GM18858 (cell line): ENCODE measurements at regions not wholly inside any gene's neighbourhood (a gene's known extent, or its start where the extent isn't known, plus 50 kb on each side); places are given as distances from the start of the nearest gene placed in this dataset.

ENCODE experiments used
- ATAC-seq: cut with Tn5 transposase; IDR thresholded peaks from one replicate; pipeline ENCODE4 v1.9.1; 2021; ENCODE audit not compliant: unreplicated experiment

DNA sequence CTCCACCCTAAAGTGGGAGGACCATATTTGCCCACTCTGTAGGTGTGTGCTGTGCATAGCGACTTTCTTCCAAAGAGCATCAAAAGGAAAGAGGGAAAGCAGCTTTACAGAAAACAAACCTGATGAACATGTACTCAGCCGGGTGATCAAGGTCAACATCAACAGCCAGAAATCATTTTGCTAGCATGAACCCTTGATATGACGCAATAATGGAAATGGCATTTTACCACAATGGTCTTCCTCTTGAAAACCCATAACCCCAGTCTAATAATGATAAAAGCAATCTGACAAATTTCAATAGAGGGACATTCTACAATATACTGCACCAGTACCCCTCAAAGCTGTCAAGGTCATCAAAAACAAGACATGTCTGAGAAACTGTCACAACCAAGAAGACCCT lies 350.2 kb downstream of the FBXO15 start:
- ATAC-seq, result no peak

DNA sequence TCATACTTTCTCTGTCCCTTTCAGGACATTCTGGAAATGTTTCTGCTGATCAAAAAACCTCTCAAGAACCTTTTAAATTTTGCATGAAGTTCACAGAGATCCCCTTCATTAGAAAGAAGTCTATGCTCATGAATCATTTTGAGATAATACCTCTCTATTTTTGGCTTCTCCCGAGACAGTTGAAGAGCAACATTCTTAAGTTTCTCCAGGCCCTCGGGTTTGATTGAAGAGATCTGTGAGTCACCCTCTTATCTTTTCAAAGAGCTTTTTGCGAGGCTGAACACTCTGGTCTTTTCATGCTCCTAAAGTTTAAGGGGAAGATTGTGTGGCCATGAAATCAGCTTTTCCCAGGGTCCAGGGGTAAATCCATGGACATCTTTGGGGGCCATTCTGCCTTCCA lies 354.2 kb downstream of the FBXO15 start:
- ATAC-seq, result no peak

DNA sequence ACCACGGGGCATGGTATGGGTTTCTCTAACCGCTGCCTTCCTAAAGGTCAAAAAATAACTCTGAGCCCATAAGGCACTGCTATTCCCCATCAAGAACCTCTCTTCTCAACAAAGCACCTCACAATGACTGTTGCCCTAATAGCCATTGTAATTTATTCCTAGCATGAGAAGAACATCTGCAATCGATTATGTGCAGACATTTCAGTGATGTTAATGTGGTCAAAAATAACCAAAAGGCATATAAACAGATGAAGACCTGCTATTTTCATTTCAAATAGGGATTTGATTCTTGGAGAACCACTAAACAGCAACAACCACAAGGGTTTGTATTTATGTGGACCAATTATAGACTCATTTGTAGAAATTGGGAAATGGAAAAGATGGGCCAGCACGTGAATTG lies 356.6 kb downstream of the FBXO15 start:
- no peak for ATAC-seq

DNA sequence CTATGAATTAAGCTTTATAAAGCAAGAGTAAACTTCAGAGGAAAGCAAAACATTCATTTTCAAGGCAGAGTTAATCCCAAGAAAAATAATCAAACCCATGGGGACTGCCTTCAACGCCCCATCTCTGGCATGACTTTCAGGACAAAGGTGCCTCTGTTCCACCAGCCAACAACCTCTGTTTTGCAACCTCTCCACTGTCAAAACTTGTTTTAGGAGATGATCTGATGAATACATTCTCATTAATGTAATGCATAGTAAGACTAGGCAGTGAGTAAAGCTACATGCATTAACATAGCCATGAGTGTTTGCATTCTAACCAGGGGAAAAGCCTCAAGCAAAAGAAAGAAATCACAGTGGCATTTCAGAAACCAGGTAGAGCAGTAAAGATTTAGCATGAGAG lies 357.0 kb downstream of the FBXO15 start:
- ATAC-seq, result no peak

DNA sequence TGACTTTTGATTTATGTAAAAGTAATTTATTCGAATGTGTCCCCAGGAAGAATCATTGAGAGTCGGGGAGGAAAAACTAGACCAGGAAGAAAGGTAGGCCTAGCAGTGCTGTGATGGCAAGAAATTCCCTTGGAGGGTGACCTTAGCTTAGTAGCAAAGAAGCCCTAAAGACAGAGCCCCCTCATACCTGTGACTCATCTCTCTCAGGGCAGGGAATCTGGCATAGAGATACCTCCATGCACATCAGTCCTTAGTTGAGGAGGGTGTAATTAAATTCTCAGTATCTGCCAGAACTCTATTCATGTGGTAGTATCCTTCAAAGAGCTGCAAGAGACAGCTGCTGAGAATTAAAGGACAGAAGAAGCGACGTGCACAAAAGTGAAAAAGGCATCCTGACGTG lies 360.3 kb downstream of the FBXO15 start:
- no peak for ATAC-seq

DNA sequence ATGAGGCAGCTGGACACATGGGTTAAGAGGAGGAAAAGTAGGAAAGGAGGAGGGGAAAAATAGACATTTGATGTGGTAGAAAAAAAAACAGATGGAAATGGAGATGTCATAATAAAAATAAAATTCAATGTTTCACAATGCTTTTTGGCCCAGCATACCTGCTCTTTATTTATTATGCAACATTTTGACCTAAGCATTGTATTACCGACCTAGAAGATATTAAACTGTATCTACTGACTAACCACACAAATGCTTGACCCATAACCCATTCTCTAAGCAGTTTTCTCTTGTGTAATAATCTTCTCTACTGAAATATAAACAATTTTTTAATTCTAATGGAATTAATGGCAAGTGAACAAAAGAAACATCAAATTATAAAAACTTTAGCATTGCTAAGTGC lies 362.3 kb downstream of the FBXO15 start:
- no peak for ATAC-seq

DNA sequence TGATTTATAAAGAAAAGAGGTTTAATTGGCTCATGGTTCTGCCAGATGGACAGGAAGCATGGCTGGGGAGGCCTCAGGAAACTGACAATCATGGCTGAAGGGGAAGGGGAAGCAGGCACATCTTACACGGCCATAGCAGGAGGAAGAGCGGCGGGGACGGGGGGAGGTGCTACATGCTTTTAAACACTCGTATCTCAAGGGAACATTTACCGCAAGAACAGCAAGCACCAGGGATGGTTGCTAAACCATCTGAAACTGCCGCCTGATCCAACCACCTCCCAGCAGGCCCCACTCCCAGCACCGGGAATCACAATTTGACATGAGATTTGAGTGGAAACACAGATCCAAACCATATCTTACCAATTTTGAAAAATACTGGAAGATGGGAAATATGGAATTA lies 362.8 kb downstream of the FBXO15 start:
- no peak for ATAC-seq

DNA sequence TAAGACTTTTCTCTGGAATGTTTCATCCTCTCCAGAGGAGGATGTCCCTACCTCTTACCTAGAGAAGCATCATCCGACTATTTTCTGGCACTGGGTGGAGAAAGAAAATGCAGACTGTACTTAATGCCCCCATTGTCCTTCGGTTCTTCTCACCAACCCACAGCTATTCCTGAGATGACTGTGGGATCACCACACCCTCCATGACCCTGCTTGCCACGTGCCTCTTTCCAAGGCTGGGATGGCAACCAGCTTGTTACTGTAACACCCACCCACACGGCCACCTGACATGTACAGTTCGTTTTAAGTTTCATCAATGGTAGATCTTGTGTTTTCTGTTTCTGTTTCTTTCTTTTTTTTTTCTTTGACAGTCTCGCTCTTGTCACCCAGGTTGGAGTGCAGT lies 365.2 kb downstream of the FBXO15 start:
- ATAC-seq, result no peak

DNA sequence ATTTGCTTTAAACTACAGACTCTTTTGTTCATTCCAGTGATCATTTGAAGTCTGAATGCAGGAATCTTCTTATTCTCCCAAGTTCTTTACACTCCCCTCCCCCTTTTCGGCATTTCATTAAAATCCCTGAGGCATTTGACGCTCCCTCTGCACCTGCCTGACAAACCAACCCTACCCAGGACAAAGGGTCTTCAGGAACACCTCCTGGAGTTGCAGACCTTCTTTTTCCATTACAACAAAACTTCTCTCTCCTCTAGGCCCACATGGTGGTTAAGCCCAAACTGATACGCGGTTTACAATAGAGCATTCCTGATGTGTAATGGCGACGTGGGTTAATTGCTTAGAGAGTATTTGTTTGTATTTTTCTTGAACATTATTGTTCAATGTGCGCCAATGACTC lies 367.4 kb downstream of the FBXO15 start:
- no peak for ATAC-seq

DNA sequence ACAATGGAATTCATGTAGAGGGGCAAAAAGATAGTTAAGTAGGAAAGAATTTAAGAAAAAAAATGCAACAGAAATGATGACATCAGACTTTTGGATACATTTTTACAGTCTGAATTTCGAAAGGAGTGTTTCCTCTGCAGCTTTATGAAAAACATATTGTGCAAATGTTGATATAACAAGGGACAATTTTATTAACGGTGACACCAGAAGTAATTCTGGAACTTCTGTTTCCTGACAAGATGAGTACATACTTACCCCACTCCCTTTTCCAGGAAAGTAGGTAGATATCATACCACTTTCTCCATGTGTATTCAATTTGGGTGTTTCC lies 369.6 kb downstream of the FBXO15 start:
- ATAC-seq, result no peak

DNA sequence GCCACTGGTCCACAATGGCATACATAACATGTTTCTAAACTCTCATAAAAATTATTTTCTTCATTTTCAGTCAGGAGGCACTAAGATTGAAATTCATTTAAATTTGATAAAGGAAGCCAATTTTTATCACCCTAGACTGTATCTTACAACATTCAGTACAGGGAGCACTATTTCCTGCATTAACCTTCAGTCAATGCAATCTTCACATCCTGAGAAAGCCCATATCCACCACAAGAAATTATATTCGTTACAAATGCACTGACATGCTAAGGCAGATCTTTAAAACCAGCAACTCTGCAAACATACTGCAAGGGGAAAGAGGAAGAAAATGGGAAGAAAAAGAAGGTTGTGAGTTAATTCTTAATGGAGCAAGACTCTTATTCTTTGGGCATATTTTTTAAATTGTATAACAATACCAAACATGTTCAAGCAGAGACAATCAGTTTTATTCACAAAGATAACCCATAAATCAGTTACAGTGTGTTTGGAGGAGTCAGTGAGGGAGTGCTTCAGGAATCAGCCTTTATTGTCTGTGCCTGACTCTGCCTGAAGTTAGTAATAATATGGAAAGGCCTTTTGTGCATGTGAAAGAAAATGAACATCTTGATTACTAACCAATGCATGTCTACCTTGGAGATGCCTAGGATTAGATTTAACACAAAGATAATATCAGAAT lies 370.1 kb downstream of the FBXO15 start:
- ATAC-seq, result no peak

DNA sequence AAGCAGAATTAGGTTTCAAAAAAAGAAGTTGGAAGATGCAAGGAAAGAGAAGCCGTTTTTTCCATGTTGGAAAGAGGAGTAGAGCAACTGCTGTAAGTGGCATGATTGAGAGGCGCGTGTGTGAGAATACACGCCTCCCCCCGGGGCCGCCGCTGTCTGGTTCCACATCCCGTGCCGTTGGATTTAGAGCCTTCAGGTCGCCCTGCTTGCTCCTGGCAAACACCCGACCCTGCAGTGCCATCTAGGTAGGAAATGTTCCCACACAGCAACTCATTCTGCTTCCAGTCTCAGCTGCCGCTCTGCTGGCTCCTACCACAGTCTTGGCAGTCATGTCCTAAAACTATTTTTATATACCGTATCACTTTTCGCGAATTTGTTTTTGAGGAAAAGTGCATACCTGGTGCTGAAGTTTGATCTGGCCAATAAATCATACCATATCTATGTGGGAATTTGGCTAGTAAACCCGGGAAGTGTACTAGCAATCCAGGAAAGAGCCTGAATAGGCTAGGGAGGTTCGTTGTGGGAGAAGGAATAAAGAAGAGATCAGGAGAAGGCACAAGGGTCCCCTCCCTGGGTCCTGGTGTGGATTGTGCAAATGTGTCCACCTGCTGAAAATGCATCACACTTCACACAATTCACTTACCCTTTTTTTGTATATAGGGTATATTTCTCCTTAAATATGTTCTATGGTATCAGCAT lies 372.7 kb downstream of the FBXO15 start:
- ATAC-seq, result no peak

DNA sequence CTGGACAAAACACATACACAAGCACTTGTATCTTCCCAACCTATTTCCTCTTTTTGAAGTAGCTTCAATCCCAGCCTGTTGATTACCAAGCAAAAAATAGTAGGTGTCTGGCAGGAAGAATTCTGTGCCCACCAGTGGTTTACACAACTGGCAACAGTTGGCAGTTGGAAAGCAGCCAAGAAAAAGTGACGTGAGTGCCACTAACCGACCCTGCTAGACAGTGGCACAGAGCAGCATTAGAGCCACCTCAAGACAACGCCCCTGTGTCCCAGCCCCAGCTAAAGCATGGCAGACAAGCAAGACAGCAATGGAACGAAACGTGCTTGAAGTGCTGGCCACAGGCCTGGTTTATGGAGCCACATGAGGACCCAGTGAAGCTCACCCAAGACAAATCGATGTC lies 379.6 kb downstream of the FBXO15 start:
- ATAC-seq, result no peak

DNA sequence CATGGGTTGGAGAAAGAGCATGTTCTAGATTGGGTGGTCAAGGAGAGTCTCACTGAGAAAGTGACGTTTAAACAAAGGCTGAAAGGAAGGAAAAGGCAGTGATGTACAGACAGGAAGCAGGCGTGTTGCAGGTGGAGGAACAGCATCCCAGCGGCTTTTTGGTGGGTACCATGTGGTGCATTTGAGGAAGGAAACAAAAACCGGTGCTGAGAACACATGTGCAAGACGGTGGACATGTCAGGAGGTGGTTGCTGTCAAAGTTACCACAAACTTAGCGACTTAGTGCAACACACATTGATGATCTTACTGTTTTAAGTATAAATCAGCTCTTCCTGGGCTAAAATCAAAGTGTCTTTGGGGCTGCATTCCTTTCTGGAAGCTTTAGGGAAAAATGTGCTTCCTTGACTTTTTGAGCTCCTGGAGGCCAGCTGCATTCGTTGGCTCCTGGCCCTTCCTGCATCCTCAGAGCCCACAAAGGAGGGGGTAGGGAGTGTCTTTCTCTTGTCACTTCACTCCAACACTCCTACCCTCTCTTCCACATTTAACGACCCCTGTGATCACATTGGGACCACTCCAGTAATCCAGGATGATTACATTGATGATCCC lies 380.6 kb downstream of the FBXO15 start:
- ATAC-seq, result no peak

DNA sequence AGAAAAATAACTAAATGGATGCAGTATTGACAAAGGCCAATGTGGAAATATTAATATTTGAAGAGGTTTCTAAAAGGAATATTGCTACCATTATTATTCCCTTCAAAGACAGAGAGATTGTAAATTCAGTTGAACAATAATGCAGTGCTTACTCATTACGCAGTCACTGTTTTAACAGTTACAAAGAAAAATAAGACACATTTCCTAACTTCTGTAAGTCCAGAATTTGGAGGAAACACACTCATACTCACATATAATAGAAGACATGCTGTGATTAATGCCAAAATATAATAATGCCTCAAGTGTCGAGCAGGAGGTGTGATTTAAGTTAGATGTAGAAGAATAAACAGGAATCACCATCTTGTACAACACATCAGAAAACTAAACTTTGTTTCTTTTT lies 389.2 kb downstream of the FBXO15 start:
- no peak for ATAC-seq

DNA sequence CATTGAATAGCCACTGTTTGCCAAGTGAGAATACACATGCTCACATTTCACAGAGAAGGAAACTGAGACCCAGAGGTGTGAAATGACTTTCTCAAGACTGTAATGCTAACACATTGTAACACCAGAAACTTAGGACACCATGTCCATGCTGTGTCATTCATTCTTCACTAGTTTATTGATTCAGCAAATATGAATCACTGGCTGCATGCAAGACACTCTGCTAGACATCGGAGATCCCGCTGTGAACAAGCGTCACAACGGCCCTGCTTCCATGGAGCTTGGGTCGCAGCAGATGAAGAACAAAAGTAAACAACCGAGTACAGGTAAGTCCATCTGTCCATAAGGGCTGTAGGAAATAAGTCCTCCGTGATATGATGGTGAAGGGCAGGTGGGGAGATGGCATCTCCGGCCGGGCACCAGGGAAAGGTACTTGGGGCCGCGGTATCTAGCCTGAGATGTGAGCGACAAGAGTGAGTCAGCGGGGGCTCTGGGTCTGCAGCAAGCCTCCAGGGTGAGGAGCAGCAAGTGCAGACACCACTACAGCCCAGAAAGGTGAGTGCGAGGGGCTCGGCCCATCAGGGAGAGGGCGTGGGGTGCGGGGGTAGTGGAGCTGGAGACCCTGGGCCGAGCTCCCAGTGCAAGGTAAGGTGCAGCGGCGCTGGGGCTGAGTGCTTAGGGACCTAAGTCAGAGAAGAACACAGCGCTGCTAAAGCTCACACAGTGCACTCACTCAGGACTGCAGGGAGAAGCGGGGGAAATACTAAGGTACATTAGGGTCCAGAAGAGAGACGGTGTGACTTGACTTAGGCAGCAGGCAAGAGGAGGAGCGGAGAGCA lies 391.2 kb downstream of the FBXO15 start:
- ATAC-seq, result no peak

DNA sequence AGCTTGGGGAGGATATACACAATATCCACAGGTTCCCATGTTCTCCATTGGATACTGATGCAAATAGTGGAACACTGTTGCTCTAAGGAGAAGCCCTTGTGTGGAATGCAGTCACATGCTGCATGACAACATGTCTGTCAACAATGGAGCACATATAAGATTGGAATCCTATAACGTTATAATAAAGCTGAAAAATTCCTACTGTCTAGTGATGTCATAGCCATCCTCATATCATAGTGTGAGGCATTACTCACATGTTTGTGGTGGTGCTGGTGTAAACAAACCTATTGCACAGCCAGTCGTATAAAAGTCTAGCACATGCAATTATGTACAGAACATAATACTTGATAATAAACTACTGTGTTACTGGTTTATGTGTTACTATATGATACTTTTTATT lies 394.7 kb downstream of the FBXO15 start:
- ATAC-seq, result no peak

DNA sequence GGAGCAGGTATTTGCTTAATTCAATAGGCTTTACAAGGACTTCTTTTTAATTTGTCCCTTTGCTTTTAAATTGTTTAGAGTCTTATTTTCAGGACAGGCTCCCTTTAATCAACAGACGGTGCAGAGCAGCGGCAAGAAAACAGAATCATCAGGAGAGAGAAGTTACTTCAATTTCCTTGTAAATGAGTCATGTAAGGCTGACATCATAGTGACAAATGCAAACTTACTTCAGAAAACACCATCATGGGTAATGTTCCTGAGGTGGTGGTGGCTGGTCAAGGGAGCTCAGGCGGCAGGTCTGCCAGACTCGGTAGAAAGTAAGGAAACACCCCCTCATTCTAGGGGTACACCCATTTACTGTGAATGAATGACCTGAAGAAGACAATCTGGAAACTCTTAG lies 395.1 kb downstream of the FBXO15 start:
- ATAC-seq, result no peak

DNA sequence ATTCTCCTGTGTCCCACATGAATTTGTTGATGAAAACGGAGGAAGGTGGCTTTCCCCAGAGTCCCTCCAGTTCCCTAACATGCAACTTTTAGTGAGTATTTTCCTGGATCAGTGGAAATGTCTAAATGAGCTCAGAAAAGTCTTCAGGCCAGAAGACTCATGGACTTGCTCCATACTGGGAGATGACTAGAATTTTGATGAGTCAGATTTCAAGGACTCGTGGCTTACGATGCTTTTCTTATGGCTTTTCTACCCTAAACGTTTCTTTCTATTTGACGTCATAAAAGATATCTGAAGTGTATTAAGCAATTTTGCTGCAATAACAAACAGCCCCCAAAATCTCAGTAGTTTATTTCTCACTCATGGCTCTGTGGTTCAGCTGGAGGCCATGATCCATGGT lies 397.6 kb downstream of the FBXO15 start:
- ATAC-seq, result no peak

DNA sequence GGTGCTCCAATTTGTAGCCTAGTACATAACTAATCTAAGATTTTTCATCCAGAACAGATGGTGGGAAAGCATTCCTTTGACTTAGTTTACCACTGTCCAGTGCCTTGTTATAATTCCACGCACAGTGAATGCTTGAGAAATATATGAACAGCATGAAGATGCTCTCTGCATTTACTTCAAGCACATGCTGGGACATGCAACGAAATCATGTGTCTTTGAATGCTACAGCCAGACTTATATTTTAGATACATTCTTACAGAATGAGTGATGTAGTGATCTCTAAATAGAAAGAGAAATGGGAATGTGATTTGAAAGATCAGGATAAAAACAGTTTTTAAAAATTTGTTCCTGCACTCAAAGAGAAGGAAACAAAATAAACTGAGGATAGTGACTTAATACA lies 398.3 kb downstream of the FBXO15 start:
- ATAC-seq, result no peak

DNA sequence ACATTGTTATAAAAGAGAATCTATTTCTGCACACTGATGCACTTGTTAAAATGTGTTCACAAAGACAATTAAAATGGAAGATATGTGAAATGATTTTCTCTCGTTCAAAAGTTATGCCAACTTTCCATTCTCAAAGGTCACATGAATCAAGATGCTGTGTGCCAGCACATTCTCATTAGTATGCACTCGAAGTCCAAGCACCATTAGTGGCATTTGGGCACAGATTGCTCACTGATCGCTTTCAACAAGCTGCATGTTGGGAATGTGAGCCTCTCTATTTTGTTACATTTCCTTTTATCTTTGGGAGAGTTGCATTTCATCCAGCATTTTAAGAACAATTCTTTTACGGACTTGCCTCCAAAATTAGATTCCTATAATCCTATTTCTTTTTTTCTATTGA lies 398.9 kb downstream of the FBXO15 start:
- no peak for ATAC-seq

DNA sequence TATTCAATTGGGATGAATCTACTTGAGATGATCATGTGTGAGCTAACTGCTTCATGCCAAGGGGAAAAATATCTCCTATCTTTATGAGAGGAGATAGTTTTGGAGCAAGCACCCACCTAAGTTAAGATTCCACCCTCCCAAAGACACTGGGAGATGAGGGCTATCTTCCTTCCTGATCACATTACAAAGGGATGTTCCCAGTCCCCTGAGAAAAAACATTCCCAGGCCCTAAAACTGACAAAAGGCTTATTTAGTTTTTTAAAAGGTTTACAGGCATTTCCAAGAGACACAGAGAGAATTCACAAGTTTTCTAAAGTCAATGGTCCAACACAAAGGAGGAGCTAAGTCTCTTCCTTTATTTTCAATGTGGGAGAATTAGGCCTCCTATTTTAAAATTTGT lies 401.5 kb downstream of the FBXO15 start:
- ATAC-seq, result no peak
